H1 (cell line): ENCODE measurements at regions not wholly inside any gene's neighbourhood (a gene's known extent, or its start where the extent isn't known, plus 50 kb on each side); places are given as distances from the start of the nearest gene placed in this dataset.

ENCODE experiments used
- CTCF ChIA-PET: fragments of 300-600 bp; sonication (Branson Sonifier 250); formaldehyde crosslinking; loops from one replicate; lab custom pipeline; 2021; ENCODE audit not compliant: partially characterized antibody; lab: Charles Lee
- POLR2A ChIA-PET: fragments of 300-600 bp; sonication (Branson Sonifier 250); formaldehyde crosslinking; loops from one replicate; lab custom pipeline; 2021; ENCODE audit warnings: inconsistent platforms; ENCODE audit not compliant: partially characterized antibody; lab: Charles Lee
- DNase-seq, 2 experiments: peaks; one replicate each; pipeline versions ENCODE4 v3.0.0 to v3.0.0-alpha.2; 2010 to 2022; ENCODE audit warnings: low spot score in 2 of 2, low read depth in 1 of 2, mixed read lengths in 1 of 2
- FAIRE-seq: peaks from 2 replicates; lab custom pipeline; 2011; peaks lifted over from hg19 to GRCh38; lab: Jason Lieb, UNC
- H2AFZ ChIP-seq: 2 replicates; pipeline ENCODE4 v1.8.1; 2012; ENCODE audit warnings: low read length, inconsistent platforms
- H2AK5ac ChIP-seq: 2 replicates; pipeline ENCODE4 v1.6.1; 2013; ENCODE audit warnings: low read depth, low read length
- H2BK120ac ChIP-seq: replicated peaks from 2 replicates; pipeline ENCODE3; 2013; ENCODE audit warnings: low read depth, low read length, inconsistent platforms
- H2BK12ac ChIP-seq: 2 replicates; pipeline ENCODE4 v1.6.1; 2013; ENCODE audit warnings: low read depth, low read length
- H2BK15ac ChIP-seq: 2 replicates; pipeline ENCODE4 v1.6.1; 2013; ENCODE audit warnings: low read length
- H2BK20ac ChIP-seq: 2 replicates; pipeline ENCODE4 v1.6.1; 2013; ENCODE audit warnings: low read length
- H2BK5ac ChIP-seq: 2 replicates; pipeline ENCODE4 v1.6.1; 2013; ENCODE audit warnings: low read depth, low read length
- H3K14ac ChIP-seq: 2 replicates; pipeline ENCODE4 v1.6.1; 2013; ENCODE audit warnings: inconsistent platforms; ENCODE audit not compliant: insufficient read length
- H3K18ac ChIP-seq: 2 replicates; pipeline ENCODE4 v1.6.1; 2013; ENCODE audit warnings: low read length; ENCODE audit errors: extremely low read depth
- H3K23ac ChIP-seq: 2 replicates; pipeline ENCODE4 v1.6.1; 2013; ENCODE audit warnings: inconsistent platforms; ENCODE audit not compliant: insufficient read length
- H3K23me2 ChIP-seq: 2 replicates; pipeline ENCODE4 v1.6.1; 2013; ENCODE audit warnings: low read depth, low read length
- H3K27ac ChIP-seq: 2 replicates; pipeline ENCODE4 v1.6.1; 2011; ENCODE audit warnings: low read depth, low read length, inconsistent platforms
- H3K27me3 ChIP-seq, 4 experiments: replicated peaks in 1 of 4; 1 replicate in 1 of 4; 2 replicates in 3 of 4; pipeline versions ENCODE4 v1.6.1 to v1.8.1; 2011 to 2013; ENCODE audit warnings: low read length in 3 of 4, mild to moderate bottlenecking in 3 of 4, inconsistent platforms in 2 of 4, mixed read lengths in 2 of 4, moderate library complexity in 1 of 4; ENCODE audit not compliant: control insufficient read depth in 3 of 4, insufficient read depth in 3 of 4; ENCODE audit errors: extremely low read depth in 1 of 4
- H3K36me3 ChIP-seq, 4 experiments: 2 replicates each; pipeline versions ENCODE4 v1.6.1 to v1.8.1; 2011 to 2013; ENCODE audit warnings: mild to moderate bottlenecking in 4 of 4, low read length in 3 of 4, moderate library complexity in 2 of 4, control low read depth in 1 of 4, inconsistent platforms in 1 of 4; ENCODE audit not compliant: insufficient read depth in 4 of 4, control insufficient read depth in 2 of 4
- H3K4ac ChIP-seq: replicated peaks from 2 replicates; pipeline ENCODE3; 2013; ENCODE audit warnings: low read length, low read depth, mixed read lengths, inconsistent platforms; ENCODE audit not compliant: insufficient read length
- H3K4me1 ChIP-seq, 4 experiments: replicated peaks in 1 of 4; 1 replicate in 1 of 4; 2 replicates in 3 of 4; pipeline versions ENCODE4 v1.6.1 to v1.8.1; 2011 to 2013; ENCODE audit warnings: low read length in 3 of 4, inconsistent platforms in 2 of 4, mixed read lengths in 1 of 4; ENCODE audit not compliant: insufficient read depth in 4 of 4, control insufficient read depth in 3 of 4
- H3K4me2 ChIP-seq, 2 experiments: 2 replicates each; pipeline versions ENCODE4 v1.6.1 to v1.8.1; 2011 to 2013; ENCODE audit warnings: low read depth in 2 of 2, low read length in 2 of 2, control low read depth in 1 of 2, inconsistent platforms in 1 of 2, mild to moderate bottlenecking in 1 of 2; ENCODE audit not compliant: insufficient read depth in 1 of 2
- H3K4me3 ChIP-seq, 4 experiments: fragments of 200-600, 300-600 bp in 1 of 4; sonication (generic), shearing (Covaris generic), sonication (Bioruptor Twin) in 1 of 4; 2 replicates each; pipeline versions ENCODE4 v1.5.1 to v1.8.1; 2011 to 2016; ENCODE audit warnings: low read length in 4 of 4, low read depth in 3 of 4, control low read depth in 2 of 4, inconsistent platforms in 2 of 4, mild to moderate bottlenecking in 2 of 4, mixed read lengths in 1 of 4, moderate library complexity in 1 of 4; ENCODE audit not compliant: insufficient read depth in 2 of 4; ENCODE audit errors: extremely low read depth in 1 of 4
- H3K56ac ChIP-seq: replicated peaks from 2 replicates; pipeline ENCODE3; 2013; ENCODE audit warnings: low read depth, mild to moderate bottlenecking, mixed read lengths, low read length, inconsistent platforms; ENCODE audit not compliant: insufficient read length
- H3K79me1 ChIP-seq: 2 replicates; pipeline ENCODE4 v1.6.1; 2013; ENCODE audit warnings: low read depth, low read length, control low read depth
- H3K79me2 ChIP-seq, 2 experiments: 2 replicates each; pipeline versions ENCODE4 v1.6.1 to v1.8.1; 2012 to 2013; ENCODE audit warnings: low read length in 2 of 2, mild to moderate bottlenecking in 2 of 2, inconsistent platforms in 1 of 2; ENCODE audit not compliant: insufficient read depth in 2 of 2, control insufficient read depth in 1 of 2
- H3K9ac ChIP-seq, 4 experiments: replicated peaks in 1 of 4; 1 replicate in 1 of 4; 2 replicates in 3 of 4; pipeline versions ENCODE4 v1.6.1 to v1.8.1; 2011 to 2013; ENCODE audit warnings: low read depth in 3 of 4, low read length in 3 of 4, control low read depth in 2 of 4, mild to moderate bottlenecking in 2 of 4, moderate library complexity in 2 of 4, inconsistent platforms in 1 of 4; ENCODE audit errors: extremely low read depth in 1 of 4
- H3K9me3 ChIP-seq, 2 experiments: 2 replicates each; pipeline versions ENCODE4 v1.6.1 to v1.8.1; 2012 to 2013; ENCODE audit warnings: mild to moderate bottlenecking in 2 of 2, moderate library complexity in 2 of 2, control low read depth in 1 of 2, inconsistent platforms in 1 of 2, low read depth in 1 of 2, low read length in 1 of 2, mixed read lengths in 1 of 2; ENCODE audit not compliant: insufficient read depth in 2 of 2
- H4K20me1 ChIP-seq, 2 experiments: replicated peaks in 1 of 2; 2 replicates each; pipeline versions ENCODE3 to v1.8.1; 2011 to 2013; ENCODE audit warnings: inconsistent platforms in 2 of 2, low read length in 2 of 2, mild to moderate bottlenecking in 1 of 2; ENCODE audit not compliant: insufficient read depth in 2 of 2, control insufficient read depth in 1 of 2
- H4K5ac ChIP-seq: 2 replicates; pipeline ENCODE4 v1.6.1; 2013; ENCODE audit warnings: low read length, low read depth, mixed read lengths, inconsistent platforms; ENCODE audit not compliant: insufficient read length
- H4K8ac ChIP-seq: 2 replicates; pipeline ENCODE4 v1.8.0; 2013; ENCODE audit warnings: mild to moderate bottlenecking, moderate library complexity, low read length, inconsistent platforms; ENCODE audit not compliant: insufficient read depth; ENCODE audit errors: extremely low read depth
- H4K91ac ChIP-seq: replicated peaks from 2 replicates; pipeline ENCODE3; 2013; ENCODE audit warnings: low read length, mixed read lengths, inconsistent platforms; ENCODE audit not compliant: insufficient read length
- WGBS, 2 experiments: shearing (Covaris generic) in 1 of 2; methylation state at CpG; one replicate each; pipeline versions ENCODE4 v1.1.6 to v1.1.7; 2013 to 2015; ENCODE audit warnings: low lambda C conversion rate in 2 of 2, mixed read lengths in 2 of 2, inconsistent platforms in 1 of 2, low coverage in 1 of 2, missing lambda C conversion rate in 1 of 2; ENCODE audit not compliant: insufficient replicate concordance in 2 of 2, insufficient coverage in 1 of 2, insufficient read length in 1 of 2; ENCODE audit errors: extremely low coverage in 1 of 2, missing lambda C conversion rate in 1 of 2; 5-methylcytosine and 5-hydroxymethylcytosine counted together
- TF ChIP-seq, protein P1 (sequence below), 3 experiments: IDR thresholded peaks; 1 replicate in 2 of 3; 2 replicates in 1 of 3; pipeline versions ENCODE4 v1.5.1 to v1.6.1; 2011; ENCODE audit warnings: low read length in 3 of 3, mild to moderate bottlenecking in 3 of 3, inconsistent platforms in 2 of 3, low read depth in 1 of 3, moderate library complexity in 1 of 3; ENCODE audit not compliant: insufficient read depth in 1 of 3; ENCODE audit errors: control extremely low read depth in 1 of 3

DNA sequence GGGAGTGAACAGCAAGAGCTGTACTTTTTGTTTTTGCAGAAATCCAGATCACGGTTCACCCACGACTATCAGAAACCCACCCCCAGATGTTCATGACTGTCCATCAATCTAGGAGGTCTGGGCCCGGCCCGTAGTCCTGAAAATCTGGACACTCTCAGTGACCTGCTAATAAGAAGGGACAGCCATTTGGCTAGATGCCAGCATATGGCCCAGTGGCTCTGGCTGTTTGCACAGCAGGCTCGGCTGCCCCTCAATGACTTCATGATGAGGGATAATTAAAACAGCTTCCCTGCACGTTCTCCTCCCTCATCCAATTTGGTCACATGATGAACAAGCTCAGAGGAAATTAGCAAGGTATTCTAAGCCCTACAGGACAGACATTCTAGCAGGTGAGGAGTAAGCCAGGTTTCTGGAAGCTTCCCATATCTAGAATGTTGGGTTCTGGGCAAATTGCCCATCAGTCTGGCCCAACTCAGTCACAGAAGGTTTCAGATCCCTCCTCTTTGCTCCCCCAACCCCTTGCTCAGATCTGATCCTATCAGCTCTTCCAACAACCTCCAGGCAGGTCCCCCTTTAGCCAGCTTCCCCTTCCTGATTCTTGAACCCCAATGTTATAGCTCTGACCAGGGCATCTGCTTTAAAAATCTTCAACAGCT, 397.3 kb downstream of the SHANK2 start:
- Histone ChIP-seq H3K4me1 (no peaks in the 10 kb centered on the region), H3K9me3 (no peaks in the 10 kb centered on the region), H3K23ac (no peak overlapping the region), H2AK5ac (no peak overlapping the region), H2BK120ac (no peak overlapping the region), H3K27me3 (no peaks in the 10 kb centered on the region), H2BK20ac (no peak overlapping the region), H3K36me3 (no peaks in the 10 kb centered on the region), H2AFZ (no peak overlapping the region), H3K79me2 (no peaks in the 10 kb centered on the region), H4K20me1 (peaks cover 5 to 10% of the 10 kb centered on the region in 2 experiments), H4K8ac (no peak overlapping the region), H4K91ac (no peak overlapping the region), H3K4ac (no peak overlapping the region), H3K4me3 (no peak overlapping the region), H3K27ac (no peak overlapping the region), H2BK15ac (no peak overlapping the region), H3K9ac (no peak overlapping the region), H2BK5ac (no peak overlapping the region), H2BK12ac (no peak overlapping the region), H3K79me1 (no peaks in the 10 kb centered on the region), H3K4me2 (no peak overlapping the region), H3K23me2 (peaks cover 12% of the 10 kb centered on the region; the same call in 1 of the 2 replicates), H4K5ac (no peak overlapping the region), H3K14ac (no peak overlapping the region), H3K18ac (no peak overlapping the region), H3K56ac (no peak overlapping the region)
- ChIA-PET CTCF (interaction anchor here (0.8 to 1.7 kb wide), 7 partner anchors 12 to 98 kb away, joined by 3 to 6 read pairs (median 4); no protein-coding TSS in a partner anchor), POLR2A (no interaction called here)
- no peak for DNase-seq
- TF ChIP-seq, protein P1, sequence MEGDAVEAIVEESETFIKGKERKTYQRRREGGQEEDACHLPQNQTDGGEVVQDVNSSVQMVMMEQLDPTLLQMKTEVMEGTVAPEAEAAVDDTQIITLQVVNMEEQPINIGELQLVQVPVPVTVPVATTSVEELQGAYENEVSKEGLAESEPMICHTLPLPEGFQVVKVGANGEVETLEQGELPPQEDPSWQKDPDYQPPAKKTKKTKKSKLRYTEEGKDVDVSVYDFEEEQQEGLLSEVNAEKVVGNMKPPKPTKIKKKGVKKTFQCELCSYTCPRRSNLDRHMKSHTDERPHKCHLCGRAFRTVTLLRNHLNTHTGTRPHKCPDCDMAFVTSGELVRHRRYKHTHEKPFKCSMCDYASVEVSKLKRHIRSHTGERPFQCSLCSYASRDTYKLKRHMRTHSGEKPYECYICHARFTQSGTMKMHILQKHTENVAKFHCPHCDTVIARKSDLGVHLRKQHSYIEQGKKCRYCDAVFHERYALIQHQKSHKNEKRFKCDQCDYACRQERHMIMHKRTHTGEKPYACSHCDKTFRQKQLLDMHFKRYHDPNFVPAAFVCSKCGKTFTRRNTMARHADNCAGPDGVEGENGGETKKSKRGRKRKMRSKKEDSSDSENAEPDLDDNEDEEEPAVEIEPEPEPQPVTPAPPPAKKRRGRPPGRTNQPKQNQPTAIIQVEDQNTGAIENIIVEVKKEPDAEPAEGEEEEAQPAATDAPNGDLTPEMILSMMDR (IDR thresholded peaks at IDR 0.05; ENCODE audit: control extremely low read depth in 1 of 3, insufficient read depth in 1 of 3, low read depth in 1 of 3, low read length in 3 of 3), result no peak
- no peak for FAIRE-seq
- 83% methylated on average over 6 of the region's 6 CpGs; no CpG with 5 or more reads in 1 of the 2 experiments for WGBS, 2 experiments
